GM13977 (cell line): ENCODE measurements at regions not wholly inside any gene's neighbourhood (a gene's known extent, or its start where the extent isn't known, plus 50 kb on each side); places are given as distances from the start of the nearest gene placed in this dataset.
"Not testable (repeated sequence)": the region's sequence is repeated elsewhere in the genome, so short reads cannot be mapped to it uniquely, and the experiment has no call there.

Experiments used
- DNase-seq: peaks from one replicate; pipeline ENCODE4 v3.0.0; 2012; ENCODE audit warnings: low spot score
- in situ Hi-C: fragments of 300-500 bp; cut with MboI; formaldehyde crosslinking; loops from one replicate; pipeline ENCODE4 v1.12.0; 2022; ENCODE audit warnings: low sequenced_read_pairs, low pct_unique_long_range_greater_than_20kb, mixed read lengths, inconsistent platforms; ENCODE audit not compliant: unreplicated experiment
- TF ChIP-seq, protein P1 (sequence below): IDR thresholded peaks from 2 replicates; pipeline ENCODE4 v1.5.1; 2012; ENCODE audit warnings: mild to moderate bottlenecking, control low read depth; ENCODE audit not compliant: insufficient read depth; ENCODE audit errors: extremely low read depth, missing control alignments

- no peak for DNase-seq
- TF ChIP-seq, protein P1, sequence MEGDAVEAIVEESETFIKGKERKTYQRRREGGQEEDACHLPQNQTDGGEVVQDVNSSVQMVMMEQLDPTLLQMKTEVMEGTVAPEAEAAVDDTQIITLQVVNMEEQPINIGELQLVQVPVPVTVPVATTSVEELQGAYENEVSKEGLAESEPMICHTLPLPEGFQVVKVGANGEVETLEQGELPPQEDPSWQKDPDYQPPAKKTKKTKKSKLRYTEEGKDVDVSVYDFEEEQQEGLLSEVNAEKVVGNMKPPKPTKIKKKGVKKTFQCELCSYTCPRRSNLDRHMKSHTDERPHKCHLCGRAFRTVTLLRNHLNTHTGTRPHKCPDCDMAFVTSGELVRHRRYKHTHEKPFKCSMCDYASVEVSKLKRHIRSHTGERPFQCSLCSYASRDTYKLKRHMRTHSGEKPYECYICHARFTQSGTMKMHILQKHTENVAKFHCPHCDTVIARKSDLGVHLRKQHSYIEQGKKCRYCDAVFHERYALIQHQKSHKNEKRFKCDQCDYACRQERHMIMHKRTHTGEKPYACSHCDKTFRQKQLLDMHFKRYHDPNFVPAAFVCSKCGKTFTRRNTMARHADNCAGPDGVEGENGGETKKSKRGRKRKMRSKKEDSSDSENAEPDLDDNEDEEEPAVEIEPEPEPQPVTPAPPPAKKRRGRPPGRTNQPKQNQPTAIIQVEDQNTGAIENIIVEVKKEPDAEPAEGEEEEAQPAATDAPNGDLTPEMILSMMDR, result no peak
- in situ Hi-C loops, result no loop called here
These were observed 1427.2 kb downstream of the STIM2 start for GRCh38 chr4:28287831-28288233.

DNA sequence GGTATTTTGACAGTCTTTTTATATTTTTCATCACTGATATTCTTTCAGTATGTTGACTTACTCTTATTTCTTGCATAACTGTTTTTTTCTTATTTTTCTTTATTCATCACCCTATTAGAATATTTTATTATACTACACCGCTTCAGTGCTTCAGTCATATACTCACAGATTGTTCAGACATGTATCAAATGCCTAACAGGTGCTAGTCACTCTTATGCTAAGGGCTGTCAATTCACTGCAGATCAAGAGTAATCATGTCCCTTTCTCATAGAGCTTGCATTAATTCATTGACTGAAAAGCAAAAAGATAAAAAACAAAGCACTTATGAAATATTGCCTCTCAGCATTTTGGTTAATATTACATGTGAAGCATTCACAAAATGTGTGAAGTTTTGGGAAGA is 1435.6 kb downstream of the STIM2 start:
- DNase-seq, result no peak
- TF ChIP-seq, protein P1, result no peak
- in situ Hi-C loops, result no loop called here

- in situ Hi-C loops, result no loop called here
- TF ChIP-seq, protein P1, result no peak
These were observed 1450.3 kb downstream of the STIM2 start for GRCh38 chr4:28310926-28311325.

GRCh38 chr4:28312497-28312896 is 1451.9 kb downstream of the STIM2 start:
- in situ Hi-C loops, DNase-seq: not testable (repeated sequence)

More at GRCh38 chr4:28310926-28311325, 1450.3 kb downstream of the STIM2 start:
- DNase-seq, result no peak

DNA sequence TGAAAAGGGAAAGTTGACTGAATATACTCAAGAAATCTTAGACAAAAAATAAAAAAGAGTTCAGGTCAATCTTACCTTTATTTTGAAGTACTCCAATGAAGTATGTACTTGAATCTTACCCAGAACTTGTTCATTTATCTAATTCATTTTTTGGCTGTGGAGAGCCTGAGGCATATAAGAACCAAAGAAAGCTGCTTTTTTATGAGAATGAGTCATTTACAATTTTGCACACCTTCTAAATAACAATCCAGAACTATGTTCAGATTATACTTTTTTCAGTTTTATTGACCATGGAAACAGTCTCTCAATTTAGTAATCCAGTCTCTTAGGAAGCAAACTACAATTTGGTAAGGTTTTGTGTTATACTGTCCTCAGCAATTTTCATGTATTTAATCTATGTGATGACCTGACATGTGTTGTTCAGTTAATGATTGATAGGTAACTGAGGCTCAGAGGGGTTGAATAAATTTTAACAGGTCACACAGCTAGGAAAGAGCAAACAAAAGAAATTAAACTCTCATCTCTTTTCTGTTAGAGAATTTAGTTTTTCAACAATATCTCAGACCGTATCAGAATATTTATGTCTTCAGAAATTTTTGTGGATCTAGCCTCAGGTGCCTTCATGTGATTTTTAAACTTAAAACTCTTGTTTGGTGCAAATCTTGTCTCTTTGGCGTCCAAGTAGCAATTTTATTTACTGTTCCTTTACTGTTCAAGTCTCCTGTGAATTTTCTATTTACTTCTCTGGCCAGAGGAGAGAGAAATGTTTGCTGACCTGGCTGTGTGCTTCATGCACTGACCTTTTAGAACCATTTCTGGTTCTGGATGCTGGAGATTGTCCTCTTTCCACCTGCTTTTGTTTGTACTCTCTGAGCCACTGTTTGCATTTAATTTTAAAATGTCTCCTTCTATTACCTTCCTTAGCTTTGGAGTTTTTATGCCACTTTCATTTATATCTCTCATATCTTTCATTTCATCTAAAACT is 1453.4 kb downstream of the STIM2 start:
- no peak for DNase-seq
- TF ChIP-seq, protein P1, result no peak
- in situ Hi-C loops, result no loop called here

GRCh38 chr4:28317221-28317620 is 1456.6 kb downstream of the STIM2 start:
- in situ Hi-C loops, result no loop called here
- TF ChIP-seq, protein P1, result no peak
- DNase-seq, result no peak

DNA sequence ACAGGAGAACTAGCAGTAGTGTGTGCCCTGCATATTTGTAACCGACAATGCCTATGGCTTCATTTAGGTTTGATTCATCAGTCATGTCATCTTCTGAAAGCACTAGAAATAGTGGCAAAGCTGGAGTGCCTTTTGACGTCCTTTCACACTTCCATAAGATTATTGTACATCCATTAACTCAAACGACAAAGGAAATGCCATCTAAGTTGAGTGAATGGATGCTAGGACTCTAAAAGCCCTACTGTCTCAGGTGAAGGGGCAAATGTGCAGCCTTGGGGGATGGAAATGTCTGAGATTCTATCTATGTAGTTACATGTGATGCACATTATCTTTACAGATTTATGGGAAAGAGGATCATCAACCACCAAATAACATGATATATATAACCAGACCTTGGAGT is 1473.6 kb downstream of the STIM2 start:
- in situ Hi-C loops, result no loop called here
- no peak for DNase-seq
- TF ChIP-seq, protein P1, result no peak
